ENCODE measurements at regions not wholly inside any gene's neighbourhood (a gene's known extent, or its start where the extent isn't known, plus 50 kb on each side); places are given as distances from the start of the nearest gene placed in this dataset.
"Not testable (repeated sequence)": the region's sequence is repeated elsewhere in the genome, so short reads cannot be mapped to it uniquely, and the experiment has no call there.

GRCh38 chr10:109556399-109556798 is 366.9 kb downstream of the XPNPEP1 start:
- no peak for ATAC-seq (ENCODE audit: low FRiP score in 2 of 2)
- H3K27ac ChIP-seq = no peak overlapping the region

GRCh38 chr10:109542050-109542603 is 381.2 kb downstream of the XPNPEP1 start:
- H3K36me3 ChIP-seq; H3K27ac ChIP-seq; H3K9me3 ChIP-seq; H3K27me3 ChIP-seq; DNase-seq; ATAC-seq (ENCODE audit: low FRiP score in 2 of 2); H3K4me3 ChIP-seq; H3K4me1 ChIP-seq: not testable (repeated sequence)
- 40 to 54% methylated on average over 2 to 8 of the region's 8 CpGs for WGBS, 2 donors

More at GRCh38 chr10:109556399-109556798, 366.9 kb downstream of the XPNPEP1 start:
- H3K4me3 ChIP-seq = no peak overlapping the region
- DNase-seq = no peak
- H3K27me3 ChIP-seq = no peaks in the 10 kb centered on the region
- H3K9me3 ChIP-seq = no peaks in the 10 kb centered on the region
- H3K36me3 ChIP-seq = no peaks in the 10 kb centered on the region
- H3K4me1 ChIP-seq = no peaks in the 10 kb centered on the region
- TF ChIP-seq CTCF (IDR thresholded peaks at IDR 0.05) (no peak), POLR2A (IDR thresholded peaks at IDR 0.05) (no peak), EP300 (IDR thresholded peaks at IDR 0.05) (no peak), POLR2AphosphoS5 (IDR thresholded peaks at IDR 0.05) (no peak)

GRCh38 chr10:109534193-109534592 is 389.1 kb downstream of the XPNPEP1 start:
- Histone ChIP-seq H3K27me3 (no peaks in the 10 kb centered on the region), H3K4me3 (no peak overlapping the region), H3K9me3 (peaks cover 0 to 14% (median 3%) of the 10 kb centered on the region in 4 donors), H3K36me3 (no peaks in the 10 kb centered on the region), H3K27ac (no peak overlapping the region), H3K4me1 (no peaks in the 10 kb centered on the region)
- ATAC-seq (ENCODE audit: low FRiP score in 2 of 2) = no peak
- DNase-seq = no peak
- 77 to 81% methylated on average over 3 of the region's 3 CpGs for WGBS, 2 donors
- TF ChIP-seq POLR2AphosphoS5 (IDR thresholded peaks at IDR 0.05) = no peak
- TF ChIP-seq EP300 (IDR thresholded peaks at IDR 0.05) = no peak
- TF ChIP-seq CTCF (IDR thresholded peaks at IDR 0.05) = no peak
- TF ChIP-seq POLR2A (IDR thresholded peaks at IDR 0.05) = no peak

GRCh38 chr10:109529258-109529657 is 394.1 kb downstream of the XPNPEP1 start:
- DNase-seq (no peak), ATAC-seq (ENCODE audit: low FRiP score in 2 of 2) (no peak)
- Histone ChIP-seq H3K27me3 (no peaks in the 10 kb centered on the region), H3K36me3 (no peaks in the 10 kb centered on the region), H3K27ac (no peak overlapping the region), H3K9me3 (peaks cover 0 to 28% (median 7%) of the 10 kb centered on the region in 4 donors), H3K4me1 (no peaks in the 10 kb centered on the region), H3K4me3 (no peak overlapping the region)
- no peak for TF ChIP-seq POLR2A (IDR thresholded peaks at IDR 0.05)
- TF ChIP-seq EP300 (IDR thresholded peaks at IDR 0.05) = no peak
- TF ChIP-seq CTCF (IDR thresholded peaks at IDR 0.05) = no peak
- TF ChIP-seq POLR2AphosphoS5 (IDR thresholded peaks at IDR 0.05) = no peak

GRCh38 chr10:109517748-109518147 is 405.6 kb downstream of the XPNPEP1 start:
- H3K27me3 ChIP-seq = no peaks in the 10 kb centered on the region
- WGBS, 2 donors = 76 to 79% methylated on average over 4 of the region's 4 CpGs

More at GRCh38 chr10:109517748-109518147, 405.6 kb downstream of the XPNPEP1 start:
- no peaks in the 10 kb centered on the region for H3K9me3 ChIP-seq
- no peaks in the 10 kb centered on the region for H3K36me3 ChIP-seq
- DNase-seq = no peak
- ATAC-seq (ENCODE audit: low FRiP score in 2 of 2) = no peak
- no peak overlapping the region for H3K4me3 ChIP-seq
- TF ChIP-seq CTCF (IDR thresholded peaks at IDR 0.05) = no peak
- no peak for TF ChIP-seq POLR2AphosphoS5 (IDR thresholded peaks at IDR 0.05)
- TF ChIP-seq EP300 (IDR thresholded peaks at IDR 0.05) = no peak
- no peak for TF ChIP-seq POLR2A (IDR thresholded peaks at IDR 0.05)
- no peaks in the 10 kb centered on the region for H3K4me1 ChIP-seq
- H3K27ac ChIP-seq = no peak overlapping the region

All from upper lobe of left lung (tissue), 6 donors.